GM19463 (cell line): ENCODE measurements at regions not wholly inside any gene's neighbourhood (a gene's known extent, or its start where the extent isn't known, plus 50 kb on each side); places are given as distances from the start of the nearest gene placed in this dataset.
"Not testable (repeated sequence)": the region's sequence is repeated elsewhere in the genome, so short reads cannot be mapped to it uniquely, and the experiment has no call there.

Experiments
- ATAC-seq: cut with Tn5 transposase; IDR thresholded peaks from one replicate; pipeline ENCODE4 v1.9.1; 2021; ENCODE audit warnings: mild to moderate bottlenecking, moderate library complexity; ENCODE audit not compliant: unreplicated experiment

GRCh38 chr2:126275098-126275497 is 380.9 kb upstream of the GYPC start:
- no peak for ATAC-seq

DNA sequence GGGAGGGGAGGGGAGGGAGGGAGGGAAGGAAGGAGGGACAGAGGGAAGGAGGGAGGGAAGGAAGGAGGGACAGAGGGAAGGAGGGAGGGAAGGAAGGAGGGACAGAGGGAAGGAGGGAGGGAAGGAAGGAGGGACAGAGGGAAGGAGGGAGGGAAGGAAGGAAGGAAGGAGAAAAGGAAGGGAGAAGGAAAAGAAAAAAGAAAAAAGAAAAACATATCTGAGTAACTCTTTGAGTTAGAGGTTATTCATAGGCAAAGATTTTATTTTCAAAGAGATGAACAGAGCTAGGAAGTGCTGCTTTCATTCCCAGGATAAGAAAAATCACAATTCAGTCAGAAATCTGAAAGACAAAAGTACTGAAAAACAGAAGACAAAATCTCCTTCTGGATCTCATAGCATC is 379.7 kb upstream of the GYPC start:
- ATAC-seq = not testable (repeated sequence)

GRCh38 chr2:126288362-126288761 is 367.6 kb upstream of the GYPC start:
- ATAC-seq = no peak

GRCh38 chr2:126293962-126294361 is 362.0 kb upstream of the GYPC start:
- not testable (repeated sequence) for ATAC-seq

DNA sequence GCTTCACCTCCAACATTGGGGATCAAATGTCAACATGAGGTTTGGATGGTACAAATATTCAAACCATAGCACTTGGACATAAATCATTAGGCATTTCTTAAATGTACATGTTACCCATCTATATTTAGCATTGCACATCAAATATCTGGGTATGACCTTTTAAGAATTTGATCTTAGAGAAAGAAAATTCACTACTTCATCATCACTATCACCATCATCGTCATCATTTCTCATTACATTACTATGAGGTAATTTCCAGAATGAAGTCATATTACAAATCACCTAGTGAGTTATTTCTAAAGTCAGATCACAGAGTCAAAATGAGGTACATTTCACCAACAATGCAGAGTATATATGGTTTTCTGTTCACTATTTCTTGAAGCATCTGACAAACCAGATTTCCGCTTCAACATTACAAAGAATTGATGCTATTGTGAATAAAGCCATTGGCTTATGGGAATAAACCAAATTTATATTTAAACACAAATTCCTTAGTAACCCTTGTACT is 356.4 kb upstream of the GYPC start:
- no peak for ATAC-seq

- no peak for ATAC-seq
Measured at GRCh38 chr2:126300348-126300747, 355.6 kb upstream of the GYPC start.

GRCh38 chr2:126302043-126302442 is 353.9 kb upstream of the GYPC start:
- no peak for ATAC-seq

GRCh38 chr2:126303113-126303512 is 352.8 kb upstream of the GYPC start:
- no peak for ATAC-seq

DNA sequence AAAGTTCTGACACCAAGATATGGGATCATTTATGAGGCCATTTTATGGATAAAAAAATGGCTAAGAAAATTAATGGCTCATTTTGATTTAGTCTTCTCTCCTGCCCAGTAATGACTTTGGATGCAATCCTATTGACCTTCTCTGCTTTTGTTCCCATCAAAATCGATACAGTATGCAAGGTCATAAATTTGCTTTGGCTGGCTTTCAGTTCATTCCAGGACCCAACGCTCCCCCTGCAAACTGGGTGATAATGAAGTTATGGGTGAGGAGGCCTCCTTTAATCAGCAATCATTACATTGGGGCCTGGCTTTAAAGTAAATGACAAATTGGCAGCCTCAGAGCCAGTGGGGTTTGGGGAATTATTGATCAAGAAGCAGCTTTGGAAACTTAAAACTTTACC is 351.8 kb upstream of the GYPC start:
- no peak for ATAC-seq

- no peak for ATAC-seq
Measured at GRCh38 chr2:126306539-126306938, 349.4 kb upstream of the GYPC start.

DNA sequence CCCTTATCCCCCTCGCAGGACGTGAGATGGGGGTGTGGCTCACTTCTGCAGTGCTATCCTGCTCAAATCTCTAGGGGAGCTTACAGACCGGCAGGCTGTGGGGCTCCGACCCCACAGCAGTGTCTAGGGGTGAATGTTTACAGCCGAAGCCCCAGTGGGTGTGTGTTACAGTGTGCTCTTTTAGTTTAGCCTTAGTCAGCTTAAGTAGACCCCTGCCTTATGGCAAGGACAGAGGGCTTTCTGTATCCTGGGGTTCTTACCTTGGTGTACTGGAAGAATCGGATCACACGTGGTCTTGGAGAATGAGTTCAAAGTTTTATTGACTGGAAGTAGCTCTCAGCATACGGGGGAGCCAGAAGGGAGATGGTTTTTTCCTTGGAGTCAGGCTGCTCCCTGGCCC is 348.2 kb upstream of the GYPC start:
- ATAC-seq = no peak

GRCh38 chr2:126309185-126309584 is 346.8 kb upstream of the GYPC start:
- no peak for ATAC-seq

GRCh38 chr2:126312579-126312978 is 343.4 kb upstream of the GYPC start:
- no peak for ATAC-seq

- no peak for ATAC-seq
Measured at GRCh38 chr2:126315828-126316227, 340.1 kb upstream of the GYPC start.

GRCh38 chr2:126317790-126318431 is 338.0 kb upstream of the GYPC start:
- no peak for ATAC-seq

GRCh38 chr2:126322342-126322741 is 333.6 kb upstream of the GYPC start:
- ATAC-seq = no peak

- ATAC-seq = no peak
Measured at GRCh38 chr2:126325202-126325601, 330.8 kb upstream of the GYPC start.

- no peak for ATAC-seq
Measured at GRCh38 chr2:126329173-126329572, 326.8 kb upstream of the GYPC start.

DNA sequence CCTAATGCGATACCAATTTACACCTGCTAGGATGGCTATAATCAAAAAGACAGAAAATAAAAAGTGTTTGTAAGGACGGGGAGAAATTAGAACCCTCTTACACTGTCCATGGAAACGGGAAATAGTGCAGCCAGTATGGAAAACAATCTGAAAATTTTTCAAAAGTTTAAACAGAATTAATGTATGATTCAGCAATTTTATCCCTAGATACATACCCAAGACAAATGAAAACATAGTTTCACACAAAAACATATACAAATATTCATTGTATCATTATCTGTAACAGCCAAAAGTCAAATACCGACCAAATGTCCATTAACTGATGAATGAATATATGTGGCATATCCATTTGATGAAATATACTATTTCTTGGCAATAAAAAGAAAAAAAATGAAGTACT is 313.5 kb upstream of the GYPC start:
- no peak for ATAC-seq

DNA sequence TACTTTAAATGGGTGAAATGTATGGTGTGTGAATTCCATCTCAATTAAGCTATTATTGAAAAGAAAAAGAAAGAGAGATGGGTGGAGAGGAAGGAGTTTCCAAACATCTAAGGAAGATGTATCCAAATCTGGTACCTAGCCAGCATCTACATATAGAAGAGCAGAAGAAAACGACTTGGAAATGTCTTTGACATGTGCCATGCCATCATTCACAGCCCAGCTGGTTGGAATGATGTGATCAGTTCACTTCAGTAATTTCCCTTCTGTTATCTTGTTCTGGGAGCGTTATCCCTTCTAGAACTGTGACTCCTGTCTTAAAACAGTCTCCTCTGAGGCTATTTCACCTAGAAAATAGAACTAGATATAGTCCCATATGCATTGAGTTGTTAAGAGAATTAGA is 312.8 kb upstream of the GYPC start:
- ATAC-seq = no peak

- peak; percentile 57 for ATAC-seq
Measured at GRCh38 chr2:126344493-126344892, 311.5 kb upstream of the GYPC start.

GRCh38 chr2:126345691-126346090 is 310.3 kb upstream of the GYPC start:
- ATAC-seq = no peak

DNA sequence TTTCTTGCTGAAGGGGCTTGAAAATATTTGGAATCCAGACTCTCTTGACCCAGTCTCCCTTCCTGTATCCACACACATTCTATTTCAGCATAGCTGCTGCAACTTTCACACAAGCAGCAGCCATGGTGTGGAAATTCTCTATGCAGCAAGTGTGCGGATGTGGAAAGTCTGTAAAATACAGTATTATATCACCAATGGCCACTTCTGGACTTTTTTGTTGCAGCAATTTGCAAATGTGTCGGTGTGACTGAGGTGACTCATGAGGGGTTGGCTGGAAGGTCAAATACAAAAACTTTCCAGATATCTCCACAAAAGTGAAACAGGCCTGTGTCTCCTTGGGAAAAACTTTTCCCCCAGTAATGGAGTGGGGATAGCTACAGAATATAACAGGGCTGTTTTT is 299.3 kb upstream of the GYPC start:
- no peak for ATAC-seq
